ENCODE measurements at regions not wholly inside any gene's neighbourhood (a gene's known extent, or its start where the extent isn't known, plus 50 kb on each side); places are given as distances from the start of the nearest gene placed in this dataset.

GRCh38 chr20:48273843-48274242 lies 488.6 kb upstream of the SULF2 start:
- no peak overlapping the region for H3K4me3 ChIP-seq
- H3K4me1 ChIP-seq = no peaks in the 10 kb centered on the region
- TF ChIP-seq CTCF (IDR thresholded peaks at IDR 0.05) = no peak
- no peaks in the 10 kb centered on the region for H3K9me3 ChIP-seq
- DNase-seq (no peak), ATAC-seq (no peak)
- no peaks in the 10 kb centered on the region for H3K36me3 ChIP-seq (ENCODE audit: insufficient read depth in 1 of 2, low read depth in 1 of 2)
- no peaks in the 10 kb centered on the region for H3K27me3 ChIP-seq (ENCODE audit: insufficient read depth in 3 of 3, low read length in 2 of 3)
- intact Hi-C loops (cut with DNase I) = no loop called here
- H3K27ac ChIP-seq = no peak overlapping the region

- 69 to 83% (median 78%) methylated on average over 1 of the region's 1 CpG for whole genome bisulfite sequencing, 3 donors
- no peaks in the 10 kb centered on the region for H3K27me3 ChIP-seq (ENCODE audit: insufficient read depth in 3 of 3, low read length in 2 of 3)
- DNase-seq (no peak), ATAC-seq (no peak)
- H3K4me3 ChIP-seq = no peak overlapping the region
- intact Hi-C loops (cut with DNase I) = no loop called here
- no peaks in the 10 kb centered on the region for H3K9me3 ChIP-seq
- TF ChIP-seq CTCF (IDR thresholded peaks at IDR 0.05) = no peak
- no peak overlapping the region for H3K27ac ChIP-seq
- H3K4me1 ChIP-seq = no peaks in the 10 kb centered on the region
- H3K36me3 ChIP-seq (ENCODE audit: insufficient read depth in 1 of 2, low read depth in 1 of 2) = no peaks in the 10 kb centered on the region
Observed at GRCh38 chr20:48270885-48271284, 485.6 kb upstream of the SULF2 start.

- intact Hi-C loops (cut with DNase I) = no loop called here
- H3K4me1 ChIP-seq = no peaks in the 10 kb centered on the region
- TF ChIP-seq CTCF (IDR thresholded peaks at IDR 0.05) = no peak
- no peak overlapping the region for H3K27ac ChIP-seq
- no peak overlapping the region for H3K4me3 ChIP-seq
- H3K36me3 ChIP-seq (ENCODE audit: insufficient read depth in 1 of 2, low read depth in 1 of 2) = no peaks in the 10 kb centered on the region
- DNase-seq (no peak), ATAC-seq (no peak)
- no peaks in the 10 kb centered on the region for H3K9me3 ChIP-seq
- 77 to 79% (median 78%) methylated on average over 19 of the region's 19 CpGs for WGBS, 3 donors
- no peaks in the 10 kb centered on the region for H3K27me3 ChIP-seq (ENCODE audit: insufficient read depth in 3 of 3, low read length in 2 of 3)
Observed at GRCh38 chr20:48267860-48268633, 482.8 kb upstream of the SULF2 start.

GRCh38 chr20:48266571-48266970 lies 481.3 kb upstream of the SULF2 start:
- H3K36me3 ChIP-seq (ENCODE audit: insufficient read depth in 1 of 2, low read depth in 1 of 2) = no peaks in the 10 kb centered on the region
- H3K4me3 ChIP-seq = no peak overlapping the region
- H3K4me1 ChIP-seq = no peaks in the 10 kb centered on the region
- no peak overlapping the region for H3K27ac ChIP-seq
- no peak for DNase-seq
- H3K27me3 ChIP-seq (ENCODE audit: insufficient read depth in 3 of 3, low read length in 2 of 3) = no peaks in the 10 kb centered on the region
- no peak for ATAC-seq
- H3K9me3 ChIP-seq = no peaks in the 10 kb centered on the region
- no peak for TF ChIP-seq CTCF (IDR thresholded peaks at IDR 0.05)
- 86 to 89% (median 87%) methylated on average over 6 of the region's 6 CpGs for WGBS, 3 donors
- intact Hi-C loops (cut with DNase I) = no loop called here

- Histone ChIP-seq H3K4me1 (no peaks in the 10 kb centered on the region), H3K36me3 (ENCODE audit: insufficient read depth in 1 of 2, low read depth in 1 of 2) (no peaks in the 10 kb centered on the region), H3K9me3 (no peaks in the 10 kb centered on the region), H3K27me3 (ENCODE audit: insufficient read depth in 3 of 3, low read length in 2 of 3) (no peaks in the 10 kb centered on the region), H3K4me3 (no peak overlapping the region), H3K27ac (no peak overlapping the region)
- DNase-seq = no peak
- no peak for TF ChIP-seq CTCF (IDR thresholded peaks at IDR 0.05)
- ATAC-seq = no peak
- WGBS, 3 donors = 76 to 84% (median 77%) methylated on average over 7 of the region's 7 CpGs
- intact Hi-C loops (cut with DNase I) = no loop called here
Observed at GRCh38 chr20:48265791-48266190, 480.5 kb upstream of the SULF2 start.
